Amygdala (tissue), 56 donors: ENCODE measurements at regions not wholly inside any gene's neighbourhood (a gene's known extent, or its start where the extent isn't known, plus 50 kb on each side); places are given as distances from the start of the nearest gene placed in this dataset.
"Not testable (repeated sequence)": the region's sequence is repeated elsewhere in the genome, so short reads cannot be mapped to it uniquely, and the experiment has no call there.

Experiments used
- DNase-seq, 56 donors: peaks; one replicate each; lab custom pipeline; 2025; lab: John Stamatoyannopoulos, UW

DNA sequence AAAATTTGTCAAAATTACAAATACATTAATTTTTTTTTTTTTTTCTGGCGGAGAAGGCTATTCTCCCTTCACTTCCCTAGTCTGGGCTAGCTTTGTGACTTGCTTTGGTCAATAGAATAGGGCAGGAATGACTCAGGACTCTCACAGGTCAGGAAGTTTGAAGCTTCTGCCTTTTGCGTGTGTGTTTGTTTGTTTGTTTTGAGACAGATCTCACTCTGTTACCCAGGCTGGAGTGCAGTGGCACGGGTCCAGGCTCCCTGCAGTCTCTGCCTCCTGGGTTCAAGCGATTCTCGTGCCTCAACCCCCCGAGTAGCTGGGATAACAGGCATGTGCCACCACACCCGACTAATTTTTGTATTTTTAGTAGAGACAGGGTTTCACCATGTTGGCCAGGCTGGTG, 55.9 kb upstream of the USP9X start:
- DNase-seq = no peak

DNA sequence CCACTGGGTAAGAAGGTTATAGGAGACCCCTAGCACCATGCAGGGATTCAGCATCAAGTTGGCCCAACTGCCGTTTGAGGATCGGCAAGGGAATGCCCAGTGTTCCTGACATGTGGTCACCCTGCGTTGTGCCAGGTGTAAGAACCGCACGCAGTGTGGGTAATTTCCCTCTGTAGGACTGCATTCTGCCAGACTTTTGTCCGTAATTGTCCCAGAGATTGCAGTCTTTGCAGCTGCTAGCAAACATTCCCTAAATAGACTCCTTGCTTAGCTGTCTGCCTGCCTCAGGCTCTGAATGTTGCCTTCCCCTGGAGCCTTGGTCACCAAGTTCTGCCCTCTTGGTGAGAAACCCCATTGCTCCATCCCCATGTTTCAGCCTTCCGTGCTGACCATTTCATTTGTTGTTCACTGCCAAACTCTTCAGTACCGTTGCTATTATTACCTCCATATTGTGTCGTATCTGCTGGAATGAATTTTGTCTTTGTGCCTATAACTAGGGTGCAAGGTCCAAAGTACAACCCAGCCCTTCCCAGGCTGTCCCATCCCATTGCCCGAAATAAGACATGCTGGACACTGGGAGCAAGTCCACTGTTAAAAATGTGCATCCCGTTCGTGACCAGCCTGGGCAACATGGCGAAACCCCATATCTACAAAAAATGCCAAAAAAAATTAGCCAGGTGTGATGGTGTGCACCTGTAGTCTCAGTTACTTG, 53.8 kb upstream of the USP9X start:
- DNase-seq = no peak

DNA sequence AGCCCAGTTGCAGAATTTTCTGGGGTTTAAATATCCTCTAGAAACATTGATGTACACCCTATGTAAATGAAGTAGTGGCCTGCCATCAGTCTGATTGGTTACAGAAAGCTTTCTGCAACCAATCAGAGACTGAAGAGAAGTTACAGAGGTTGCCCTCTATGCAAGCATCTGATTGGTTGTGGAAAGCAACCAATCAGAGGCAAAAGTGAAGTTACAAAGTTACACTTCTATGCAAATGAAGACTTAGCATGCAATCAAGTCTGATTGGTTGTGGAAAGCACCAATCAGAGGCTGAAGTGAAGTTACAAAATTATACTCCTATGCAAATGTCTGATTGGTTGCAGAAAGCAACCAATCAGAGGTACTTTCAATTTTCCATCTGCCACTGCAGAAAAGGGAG, 51.9 kb upstream of the USP9X start:
- DNase-seq = no peak

GRCh38 chrX:41034902-41035301, 50.3 kb upstream of the USP9X start:
- not testable (repeated sequence) for DNase-seq
